22Rv1 (cell line): ENCODE measurements at regions not wholly inside any gene's neighbourhood (a gene's known extent, or its start where the extent isn't known, plus 50 kb on each side); places are given as distances from the start of the nearest gene placed in this dataset.

Experiments used
- ZFX ChIP-seq: fragments of 450-650 bp; IDR thresholded peaks from 2 replicates; pipeline ENCODE4 v1.6.1; 2017; ENCODE audit warnings: antibody characterized with exemption, borderline replicate concordance
- TF ChIP-seq, protein P1 (sequence below): fragments of 450-650 bp; IDR thresholded peaks from 2 replicates; pipeline ENCODE4 v1.5.1; 2017; ENCODE audit warnings: mild to moderate bottlenecking

GRCh38 chr12:24036438-24037216 lies 87.2 kb upstream of the SOX5 start:
- TF ChIP-seq, protein P1, sequence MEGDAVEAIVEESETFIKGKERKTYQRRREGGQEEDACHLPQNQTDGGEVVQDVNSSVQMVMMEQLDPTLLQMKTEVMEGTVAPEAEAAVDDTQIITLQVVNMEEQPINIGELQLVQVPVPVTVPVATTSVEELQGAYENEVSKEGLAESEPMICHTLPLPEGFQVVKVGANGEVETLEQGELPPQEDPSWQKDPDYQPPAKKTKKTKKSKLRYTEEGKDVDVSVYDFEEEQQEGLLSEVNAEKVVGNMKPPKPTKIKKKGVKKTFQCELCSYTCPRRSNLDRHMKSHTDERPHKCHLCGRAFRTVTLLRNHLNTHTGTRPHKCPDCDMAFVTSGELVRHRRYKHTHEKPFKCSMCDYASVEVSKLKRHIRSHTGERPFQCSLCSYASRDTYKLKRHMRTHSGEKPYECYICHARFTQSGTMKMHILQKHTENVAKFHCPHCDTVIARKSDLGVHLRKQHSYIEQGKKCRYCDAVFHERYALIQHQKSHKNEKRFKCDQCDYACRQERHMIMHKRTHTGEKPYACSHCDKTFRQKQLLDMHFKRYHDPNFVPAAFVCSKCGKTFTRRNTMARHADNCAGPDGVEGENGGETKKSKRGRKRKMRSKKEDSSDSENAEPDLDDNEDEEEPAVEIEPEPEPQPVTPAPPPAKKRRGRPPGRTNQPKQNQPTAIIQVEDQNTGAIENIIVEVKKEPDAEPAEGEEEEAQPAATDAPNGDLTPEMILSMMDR, result no peak
- no peak for TF ChIP-seq ZFX
